ENCODE measurements at regions not wholly inside any gene's neighbourhood (a gene's known extent, or its start where the extent isn't known, plus 50 kb on each side); places are given as distances from the start of the nearest gene placed in this dataset.

DNA sequence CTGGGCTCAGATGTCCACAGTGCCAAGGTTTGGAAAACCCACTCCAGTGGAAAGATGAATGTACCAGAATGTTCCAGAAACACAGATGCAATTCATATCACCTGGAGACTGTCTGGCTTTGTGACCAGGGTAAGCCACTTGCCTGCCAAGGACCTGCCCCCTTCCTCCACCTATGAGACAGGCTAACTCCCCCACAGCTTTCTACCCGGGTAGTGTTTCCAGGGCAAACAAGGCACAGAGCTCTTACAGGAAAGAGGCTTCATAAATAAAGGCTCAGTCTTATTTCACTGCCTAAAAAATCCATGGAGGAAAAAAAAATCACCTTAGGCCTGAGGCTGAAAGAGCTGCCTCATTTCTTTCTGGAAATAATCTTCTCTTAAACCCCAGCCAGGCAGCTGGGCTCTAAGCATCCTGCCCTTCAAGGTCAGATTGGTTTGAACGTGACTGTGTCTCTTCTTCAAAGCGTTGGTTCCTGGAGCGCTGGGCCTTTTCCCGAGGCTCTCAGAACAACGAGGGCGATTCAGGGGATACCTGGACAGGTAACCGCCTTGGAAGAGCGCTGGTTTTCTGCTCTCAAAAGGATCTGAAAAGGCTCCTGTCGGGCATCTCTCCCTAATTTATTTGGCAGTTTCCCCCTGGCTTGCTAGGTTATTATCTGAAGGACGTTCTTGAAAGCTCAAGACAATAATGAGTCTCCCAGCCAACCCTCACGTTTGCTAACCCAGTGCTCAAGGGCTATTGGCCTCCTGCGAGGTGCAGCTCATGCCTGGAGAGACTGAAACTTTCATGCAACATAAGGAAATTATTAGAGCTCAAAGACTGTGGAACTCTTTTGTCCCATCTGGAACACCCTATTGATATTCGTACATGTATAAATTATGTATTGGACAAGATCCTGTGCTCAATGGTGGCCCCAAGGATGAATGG is 199.2 kb upstream of the PMEPA1 start:
- DNase-seq, result no peak

DNA sequence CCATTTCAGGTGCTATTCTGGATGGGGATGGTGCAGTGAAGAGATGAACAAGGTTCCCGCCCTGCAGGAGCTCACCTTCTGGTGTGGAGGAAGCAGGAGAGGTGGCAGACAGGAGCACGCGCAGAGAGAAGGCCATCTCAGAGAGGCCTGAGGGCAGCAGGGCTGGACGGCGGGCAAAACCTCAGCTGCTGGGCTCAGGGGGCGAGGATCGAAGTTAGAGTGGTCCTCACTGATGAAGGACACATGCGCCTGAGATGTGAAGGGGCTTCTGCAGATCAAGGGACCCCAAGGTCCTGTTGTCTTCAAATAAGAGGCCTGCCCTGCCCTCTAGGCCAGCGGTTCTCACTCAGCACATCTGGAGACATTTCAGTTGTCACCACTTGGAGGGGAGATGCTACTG is 198.4 kb upstream of the PMEPA1 start:
- DNase-seq, result no peak

DNA sequence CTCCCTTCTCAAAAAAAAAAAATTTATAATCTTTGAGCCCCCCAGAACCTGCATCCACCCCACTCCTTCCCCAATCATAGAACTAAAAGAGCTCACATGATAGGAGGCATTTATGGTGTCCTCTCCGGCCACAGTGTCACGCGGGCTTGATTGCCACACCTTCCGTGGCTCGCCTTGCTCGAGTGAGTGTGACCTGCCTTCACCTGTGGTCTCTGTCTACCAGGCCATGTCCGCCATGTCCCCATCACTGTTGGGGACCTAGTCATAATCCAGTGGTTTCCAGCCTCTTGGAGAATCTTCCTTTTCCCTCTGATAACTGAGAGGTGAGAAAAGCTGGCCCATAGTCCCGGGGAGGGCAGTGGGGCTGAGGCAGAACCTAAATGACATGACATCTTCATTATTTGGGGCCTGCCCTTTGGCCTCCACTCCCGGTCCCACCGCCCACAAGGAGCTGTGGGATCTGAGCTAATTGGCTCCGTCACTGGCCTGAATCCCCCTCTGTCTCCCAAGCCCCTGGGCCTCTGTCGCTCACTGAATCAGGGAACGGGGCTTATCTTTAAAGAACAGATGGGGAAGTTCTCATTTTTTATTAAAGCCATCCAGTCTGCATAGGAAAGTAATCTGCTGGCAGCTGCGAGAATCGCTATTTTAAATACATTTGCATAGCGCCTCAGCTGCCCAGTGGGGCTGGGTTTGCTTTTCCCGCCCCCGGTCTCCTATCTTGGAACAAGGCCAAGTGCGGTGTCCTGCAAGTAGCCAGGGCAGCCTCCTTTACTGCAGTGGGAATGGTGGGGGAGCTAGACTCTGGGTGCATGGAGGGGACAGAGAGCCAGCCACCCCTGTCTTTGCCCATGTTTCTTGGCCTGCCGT is 197.6 kb upstream of the PMEPA1 start:
- no peak for DNase-seq

DNA sequence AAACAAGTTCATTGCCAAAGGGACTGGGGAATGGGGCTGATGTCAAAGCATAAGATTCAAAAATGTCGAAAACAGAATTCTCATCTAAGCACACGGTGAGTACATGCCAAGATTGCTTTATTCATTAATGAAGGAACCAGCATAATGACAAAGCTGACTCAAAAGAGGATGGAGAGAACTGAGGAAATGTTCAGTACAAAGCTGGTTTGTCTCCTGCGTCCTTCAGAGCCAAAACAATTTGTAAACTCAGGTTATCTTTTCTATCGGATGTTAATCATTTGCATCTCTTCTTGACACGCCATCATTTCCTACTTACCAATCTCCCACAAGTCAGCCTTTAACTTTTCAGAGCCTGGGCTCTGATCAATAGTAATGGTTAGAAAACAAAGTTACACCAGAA is 195.6 kb upstream of the PMEPA1 start:
- DNase-seq, result no peak

DNA sequence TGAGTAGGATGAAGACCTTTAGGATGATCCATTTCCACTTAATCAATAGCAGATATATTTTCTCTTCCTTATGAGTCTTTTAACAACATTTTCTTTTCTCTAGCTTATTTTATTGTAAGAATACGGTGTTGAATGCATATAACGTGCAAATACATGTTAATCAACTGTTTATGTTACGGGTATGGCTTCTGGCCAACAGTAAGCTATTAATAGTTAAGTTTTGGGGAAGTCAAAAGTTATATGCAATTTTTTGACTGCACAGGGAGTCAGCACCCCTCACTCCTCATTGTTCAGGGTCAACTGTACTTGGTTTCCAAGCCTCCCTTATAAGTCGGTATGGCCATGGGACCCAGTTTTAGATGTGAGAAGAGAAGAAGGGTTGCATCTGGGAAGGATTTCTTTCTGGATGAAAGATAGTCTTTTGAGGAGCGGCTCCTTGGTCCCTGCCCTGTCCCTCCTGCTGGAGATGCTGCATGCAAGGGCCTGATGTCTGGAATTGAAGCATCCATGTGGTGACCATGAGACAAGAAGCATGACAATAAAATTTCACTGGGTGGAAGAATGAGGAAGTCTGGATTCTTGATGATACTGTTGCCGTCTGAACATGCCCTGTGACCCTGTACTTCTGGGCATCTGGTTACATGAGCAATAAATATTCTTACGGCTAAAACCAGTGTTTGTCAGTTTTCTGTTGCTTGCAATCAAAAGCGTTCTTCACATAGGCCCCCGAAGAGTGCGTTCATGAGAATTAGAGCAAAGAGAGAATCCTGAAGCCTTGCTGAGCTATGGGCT is 194.7 kb upstream of the PMEPA1 start:
- DNase-seq, result no peak

DNA sequence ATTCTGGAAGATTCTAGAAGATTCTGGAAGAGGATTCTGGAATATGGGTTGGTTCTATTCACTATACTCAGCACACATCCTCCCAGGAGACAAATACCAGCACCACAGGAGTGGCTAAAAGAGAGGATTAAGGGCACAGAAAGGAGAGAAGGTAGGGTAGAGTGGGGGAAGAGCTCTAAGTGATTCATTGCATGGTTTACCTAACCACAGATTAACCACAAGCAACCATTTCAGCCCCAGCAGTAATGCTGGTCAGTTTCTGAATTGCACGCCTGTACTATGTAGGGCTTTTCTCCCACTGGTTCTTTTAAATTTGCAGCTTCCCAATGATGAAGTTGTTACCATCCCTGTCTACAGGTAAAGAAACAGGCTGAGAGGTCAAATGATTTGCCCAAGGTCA is 192.7 kb upstream of the PMEPA1 start:
- DNase-seq, result no peak

DNA sequence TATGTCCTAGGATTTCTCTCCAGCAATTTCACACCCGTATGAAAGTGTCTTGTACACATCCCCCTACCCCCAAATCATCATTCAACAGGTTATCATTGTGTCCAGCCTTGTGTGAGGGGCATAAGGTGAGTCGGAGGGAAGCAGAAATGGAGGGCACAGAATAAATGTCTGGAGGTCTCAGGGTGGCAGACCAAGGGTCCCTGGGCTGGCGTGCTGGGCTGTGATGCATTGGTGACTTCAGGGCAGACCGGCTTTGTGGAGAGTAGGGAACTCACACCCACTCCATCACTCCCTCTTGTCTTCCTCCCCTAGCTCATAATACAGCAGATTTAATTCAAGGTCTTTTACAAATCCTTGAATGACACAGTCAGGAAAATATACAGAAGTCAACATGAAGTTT is 191.7 kb upstream of the PMEPA1 start:
- DNase-seq, result no peak

DNA sequence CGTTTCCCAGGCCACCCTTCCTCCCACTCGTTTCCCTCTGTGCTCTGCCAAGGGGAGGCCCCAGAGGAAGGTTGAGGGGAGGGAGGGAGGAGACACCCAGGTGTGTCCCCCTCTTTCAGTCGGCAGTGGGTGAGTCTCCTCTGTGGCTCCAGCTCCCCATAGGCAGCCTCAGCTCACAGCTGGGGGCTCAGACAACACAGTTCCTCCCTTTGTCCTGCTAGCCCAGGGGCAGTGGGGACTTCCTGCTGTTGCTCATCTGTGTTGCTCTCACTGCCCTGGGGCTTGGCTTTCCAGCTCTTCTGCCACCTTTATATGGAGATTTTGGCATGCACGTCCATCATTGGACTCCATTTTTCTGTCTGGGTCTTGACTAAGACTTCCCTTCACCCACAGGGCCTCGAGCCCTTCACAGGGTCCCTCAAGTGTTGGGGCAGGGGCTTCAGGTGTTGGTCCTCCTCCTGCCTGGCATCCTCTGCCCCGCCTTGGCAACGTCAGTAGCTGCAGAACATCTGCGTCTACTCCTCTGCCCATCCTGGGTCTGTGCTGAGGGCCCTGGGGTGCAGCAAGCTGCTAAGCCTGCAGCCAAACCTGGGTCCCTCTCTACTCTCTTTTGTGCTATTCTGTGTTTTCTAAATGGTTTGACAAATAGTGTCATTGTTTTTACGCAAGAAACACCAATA is 190.6 kb upstream of the PMEPA1 start:
- DNase-seq, result no peak

DNA sequence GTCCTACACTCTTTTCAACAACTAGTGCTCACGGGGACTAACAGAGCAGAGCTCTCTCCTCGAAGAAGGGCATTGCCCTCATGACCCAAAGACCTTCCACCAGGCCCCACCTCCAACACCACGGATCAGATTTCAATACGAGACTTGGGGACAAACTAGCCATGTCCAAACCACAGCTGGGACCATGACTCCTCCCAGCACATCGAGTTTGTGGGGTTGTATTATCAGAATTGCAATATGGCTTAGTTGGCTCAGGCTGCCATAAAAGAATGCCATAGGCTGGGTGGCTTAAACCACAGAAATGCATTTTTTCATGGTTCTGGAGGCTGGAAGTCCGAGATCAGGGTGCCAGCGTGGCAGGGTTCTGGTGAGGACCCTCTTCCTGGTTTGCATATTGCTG is 189.7 kb upstream of the PMEPA1 start:
- DNase-seq, result no peak

DNA sequence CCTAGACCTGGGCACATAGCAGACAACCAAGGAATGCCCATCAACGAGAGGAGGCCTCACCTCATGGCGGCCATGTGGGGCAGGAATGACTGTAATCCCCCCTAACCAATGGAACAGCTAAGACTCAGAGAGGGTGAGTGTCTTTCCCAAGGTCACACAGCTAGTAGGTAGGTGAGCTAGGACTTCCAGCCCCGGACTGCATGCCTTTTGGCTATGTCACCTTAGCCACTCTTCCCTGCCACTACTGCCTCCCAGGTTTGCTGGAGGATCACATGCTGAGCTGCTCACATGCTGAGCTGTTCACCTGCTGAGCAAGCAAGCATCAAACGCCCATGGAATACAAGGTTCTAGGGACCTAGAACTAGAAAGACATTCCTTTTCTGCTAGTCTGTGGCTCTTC is 188.5 kb upstream of the PMEPA1 start:
- no peak for DNase-seq

DNA sequence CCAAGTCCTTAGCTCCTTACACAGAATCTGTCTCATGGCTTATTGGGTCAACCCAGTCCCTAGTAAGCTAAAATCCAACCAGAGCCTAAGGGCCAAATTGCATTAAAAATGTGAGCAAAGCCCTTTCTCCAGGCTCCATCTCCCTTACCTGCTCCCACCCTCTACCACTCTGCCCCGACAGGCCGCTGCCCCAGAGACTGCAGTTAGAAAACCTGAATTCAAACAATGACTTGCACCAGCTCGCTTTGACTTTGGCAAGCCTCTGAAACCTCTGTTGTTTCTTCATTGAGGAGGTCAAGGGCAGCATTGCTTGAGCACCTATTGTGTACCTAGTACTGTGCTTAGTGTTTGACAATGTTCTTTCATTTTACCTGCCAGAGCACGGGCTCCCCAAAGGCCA is 188.1 kb upstream of the PMEPA1 start:
- no peak for DNase-seq

DNA sequence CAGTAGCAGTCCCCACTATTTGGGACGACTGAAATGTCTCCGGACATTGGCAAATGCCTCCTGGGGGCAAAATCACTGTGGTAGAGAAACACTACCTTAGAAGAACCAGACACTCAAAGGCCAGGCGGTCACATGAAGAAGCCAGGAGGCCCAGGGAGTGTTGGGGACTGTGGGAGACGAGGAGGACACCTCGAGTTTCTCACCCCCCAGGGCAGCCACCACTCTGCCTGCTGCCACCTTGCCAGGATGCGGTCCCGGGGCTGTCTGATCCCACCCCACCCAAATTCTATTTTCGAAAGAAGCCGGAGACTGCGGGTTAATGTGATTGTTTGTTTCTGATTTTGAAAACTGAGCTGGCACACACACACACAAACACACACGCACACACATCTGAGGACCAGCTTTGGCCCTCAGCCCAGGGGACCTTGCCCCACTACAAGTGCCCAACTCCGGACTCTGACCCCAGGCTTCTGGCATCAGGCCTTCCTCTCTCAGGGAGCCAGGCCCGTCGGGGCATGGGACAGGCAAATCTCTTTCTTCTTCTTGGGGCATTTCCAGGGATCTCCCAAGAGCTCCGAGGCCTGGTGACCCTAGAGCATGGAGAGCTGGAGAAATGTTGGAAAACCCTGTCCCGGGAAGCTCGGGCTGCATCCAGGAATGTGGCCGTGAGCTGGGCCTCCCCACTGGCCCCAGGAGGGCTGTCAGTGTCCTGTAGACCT is 187.5 kb upstream of the PMEPA1 start:
- no peak for DNase-seq

DNA sequence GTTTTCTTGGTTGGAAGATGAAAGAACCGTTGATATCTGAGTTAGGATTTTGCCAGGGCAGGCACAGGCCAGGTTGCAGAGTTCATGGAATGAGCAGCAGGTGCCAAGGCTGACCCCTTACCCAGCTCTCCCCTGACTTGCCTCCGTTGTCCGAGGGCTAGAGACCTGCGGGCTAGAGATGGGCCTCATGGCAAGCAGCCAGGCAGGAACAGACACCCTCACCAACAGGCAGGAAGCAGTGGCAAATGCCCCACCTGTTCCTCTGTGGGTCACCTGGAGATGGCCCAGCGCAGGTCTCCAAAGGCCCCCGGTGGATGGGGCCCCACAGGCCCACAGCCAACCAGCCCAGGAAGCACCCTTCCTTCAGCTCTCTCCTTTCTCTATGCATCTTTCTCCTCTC is 186.7 kb upstream of the PMEPA1 start:
- DNase-seq, result no peak

DNA sequence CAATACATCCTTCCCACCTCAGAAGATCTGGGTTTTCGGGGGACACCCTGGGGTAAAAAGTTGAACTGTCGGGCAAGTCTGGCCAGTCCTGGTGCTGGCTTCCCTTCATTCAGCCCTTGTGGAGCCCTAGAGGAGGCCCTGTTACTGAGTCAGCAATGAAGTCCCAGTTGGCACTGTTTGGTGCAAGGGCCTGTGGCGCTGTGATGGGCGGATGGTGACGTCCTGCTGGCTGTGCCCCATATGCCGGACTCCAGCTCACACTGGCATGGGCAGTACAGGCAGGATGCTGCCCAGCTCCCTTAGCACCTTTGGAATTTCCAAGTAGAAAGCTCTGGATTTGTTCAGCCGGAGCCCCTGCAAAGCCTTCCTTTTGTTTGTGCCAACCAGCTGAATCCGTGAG is 186.2 kb upstream of the PMEPA1 start:
- DNase-seq, result no peak

DNA sequence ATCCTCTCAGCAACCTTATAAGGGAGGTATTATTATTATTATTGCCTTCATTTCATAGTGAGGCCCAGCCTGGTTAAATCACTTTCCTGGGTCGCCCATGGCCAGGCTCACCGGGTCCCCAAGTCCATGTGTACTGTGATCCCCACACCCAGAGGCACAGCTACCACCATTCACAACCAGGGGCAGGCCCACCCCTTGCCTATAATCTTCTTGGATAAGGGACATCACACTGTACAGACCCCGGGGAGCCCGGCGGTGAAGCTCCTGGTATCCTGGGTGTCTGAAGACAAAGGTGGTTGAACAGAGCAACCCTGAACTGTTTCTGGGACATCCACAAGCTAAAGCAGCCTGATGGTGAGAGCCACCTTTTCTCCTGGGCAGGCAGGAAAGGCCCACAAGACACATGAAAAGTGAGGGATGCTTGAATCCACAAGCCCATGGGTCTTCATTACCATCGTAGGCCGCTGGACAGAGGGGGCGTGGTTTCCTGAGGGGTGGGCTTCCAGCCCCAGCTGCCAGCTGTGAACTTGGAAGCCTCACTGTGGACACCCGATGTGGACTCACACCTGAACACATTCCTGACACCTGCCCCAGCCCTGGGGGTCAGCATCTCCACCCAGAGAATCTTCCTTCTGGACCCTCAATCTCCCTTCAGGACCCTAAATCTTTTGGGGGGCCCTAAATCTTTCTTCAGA is 185.5 kb upstream of the PMEPA1 start:
- no peak for DNase-seq

DNA sequence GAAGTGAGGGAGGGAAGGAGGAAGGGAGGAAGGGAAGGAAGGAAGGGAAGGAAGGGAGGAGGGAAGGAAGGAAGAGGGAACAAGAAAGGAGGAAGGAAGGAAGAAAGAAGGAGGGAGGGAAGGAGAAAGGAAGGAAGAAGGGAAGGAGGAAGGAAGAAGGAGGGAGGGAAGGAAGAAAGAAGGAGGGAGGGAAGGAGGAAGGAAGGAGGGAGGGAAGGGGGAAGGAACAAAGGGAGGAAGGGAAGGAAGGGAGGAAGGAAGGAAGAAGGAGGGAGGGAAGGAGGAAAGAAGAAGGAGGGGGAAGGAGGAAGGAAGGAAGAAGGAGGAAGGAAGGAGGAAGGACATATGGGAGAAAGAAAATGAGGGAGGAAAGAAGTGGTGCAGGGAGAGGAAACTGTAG is 184.7 kb upstream of the PMEPA1 start:
- no peak for DNase-seq

DNA sequence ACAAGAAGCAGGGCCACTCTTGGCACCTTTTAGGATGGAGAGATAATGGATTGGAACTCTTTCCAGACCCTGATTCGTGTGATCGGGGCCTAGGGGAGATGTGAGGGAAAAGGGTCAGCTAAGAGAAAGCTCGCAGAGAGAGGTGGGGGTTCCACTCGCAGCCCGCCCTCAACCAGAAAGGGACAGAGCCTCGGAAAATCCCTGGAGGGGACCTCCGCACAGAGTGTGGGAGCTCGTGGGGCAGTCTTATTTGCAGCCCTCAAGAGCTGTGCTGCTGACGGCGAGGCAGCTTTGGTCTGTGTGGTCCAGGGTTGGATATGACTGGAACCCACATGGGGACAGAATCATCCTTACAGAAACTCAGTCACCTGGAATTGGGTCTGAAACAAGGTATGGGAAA is 184.3 kb upstream of the PMEPA1 start:
- no peak for DNase-seq

DNA sequence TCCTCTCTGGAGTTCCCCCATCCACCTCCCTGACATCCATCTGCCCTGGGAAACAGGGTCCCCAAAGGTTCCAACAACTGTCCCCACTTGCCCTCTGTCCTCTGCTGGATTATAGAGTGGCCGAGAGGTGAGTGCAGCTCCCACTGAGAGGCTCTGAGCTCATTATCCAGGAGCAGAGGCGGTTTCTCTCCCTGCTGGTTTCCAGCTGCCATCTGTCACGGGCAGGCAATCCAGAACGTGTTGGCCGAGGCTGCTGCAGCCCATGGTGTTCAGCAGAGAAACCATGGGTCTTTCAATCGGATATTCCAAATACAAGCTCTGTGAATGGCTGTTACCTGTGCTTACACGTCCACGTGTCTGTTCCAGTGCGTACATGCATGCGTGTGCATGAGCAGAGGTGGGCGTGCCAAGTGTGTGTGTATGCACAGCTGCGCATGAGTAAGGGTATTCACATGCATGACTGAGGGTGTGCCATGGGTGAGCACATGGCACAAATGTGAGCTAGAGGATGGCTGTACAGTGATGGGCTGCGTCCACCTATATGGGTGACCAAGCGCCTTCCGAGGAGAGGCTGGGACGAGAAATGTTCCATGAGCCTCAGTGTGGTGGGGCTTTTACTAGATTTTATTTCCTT is 183.7 kb upstream of the PMEPA1 start:
- DNase-seq, result no peak

DNA sequence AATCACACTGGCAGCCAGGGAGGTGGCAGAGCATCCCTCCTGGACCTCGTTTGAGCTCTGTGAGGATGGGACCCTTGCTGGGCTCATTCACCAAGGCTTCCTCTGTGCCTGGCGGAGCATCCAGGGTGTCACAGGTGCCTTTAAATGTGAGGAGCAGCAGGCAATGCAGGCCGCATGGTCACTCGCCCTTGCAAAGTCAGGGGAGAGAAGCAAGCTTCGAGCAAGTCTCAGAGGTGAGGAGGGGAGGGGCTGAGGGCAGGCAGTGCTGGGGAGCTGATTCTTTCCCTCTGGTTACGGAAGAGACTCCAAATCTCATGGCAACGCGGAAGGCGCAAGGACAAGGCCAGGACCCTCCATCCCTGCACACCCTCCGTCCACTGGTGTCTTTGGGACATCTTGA is 182.7 kb upstream of the PMEPA1 start:
- no peak for DNase-seq

DNA sequence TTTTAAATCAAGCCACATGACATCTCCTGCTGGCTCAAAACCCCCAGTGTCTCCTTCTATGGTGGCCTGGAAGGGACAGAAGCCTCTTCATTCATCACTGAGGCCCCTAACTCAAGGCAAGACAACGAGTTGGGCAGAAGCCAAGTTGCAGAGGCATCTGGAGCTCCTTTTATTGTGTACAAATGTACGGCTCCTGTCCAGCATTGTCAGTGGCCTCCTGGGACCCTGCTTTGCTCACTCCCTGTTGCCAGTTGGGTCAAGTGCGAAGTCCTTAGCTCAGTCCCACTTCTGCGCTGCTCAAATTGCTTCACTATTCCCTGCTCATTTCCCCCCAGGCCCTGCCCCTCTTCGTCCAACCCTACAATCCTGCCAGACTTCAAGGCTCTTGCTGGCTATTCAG is 181.2 kb upstream of the PMEPA1 start:
- no peak for DNase-seq

Measured in CD4-positive, alpha-beta T cell treated with Interleukin-4 for 4 hours (primary cell).